ENCODE measurements at regions not wholly inside any gene's neighbourhood (a gene's known extent, or its start where the extent isn't known, plus 50 kb on each side); places are given as distances from the start of the nearest gene placed in this dataset.

DNA sequence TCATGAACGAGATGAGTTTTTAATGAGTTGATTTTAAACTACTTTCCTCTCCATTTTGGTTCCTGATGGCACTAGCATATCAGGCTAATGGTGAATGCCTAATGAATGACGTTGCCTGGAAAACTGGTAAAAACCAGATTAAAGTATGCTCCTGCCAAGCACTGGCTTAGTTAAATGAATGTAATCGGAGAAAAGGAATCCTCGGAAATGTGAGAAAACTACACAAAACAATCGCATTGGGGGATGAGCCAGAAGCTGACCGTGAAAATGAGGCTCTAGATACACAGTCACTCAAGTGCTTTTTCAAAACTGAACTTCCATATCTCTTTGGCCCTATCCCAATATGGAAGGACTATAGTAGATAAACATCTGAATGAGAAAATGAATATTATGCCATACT lies 153.8 kb upstream of the COL1A2 start:
- no peak overlapping the region for H3K27ac ChIP-seq (ENCODE audit: low read depth, low read length)
- H3K23ac ChIP-seq (ENCODE audit: low read length) = no peak overlapping the region
- H2BK12ac ChIP-seq (ENCODE audit: low read length) = no peak overlapping the region
- no peak overlapping the region for H4K12ac ChIP-seq (ENCODE audit: low read depth, low read length)
- no peak for DNase-seq
- no peak overlapping the region for H3K4me3 ChIP-seq (ENCODE audit: low read depth, low read length)
- H4K91ac ChIP-seq (ENCODE audit: low read depth, low read length) = no peak overlapping the region
- H3K4me2 ChIP-seq (ENCODE audit: low read length) = no peak overlapping the region
- H3K79me1 ChIP-seq (ENCODE audit: low read length) = no peaks in the 10 kb centered on the region
- no peaks in the 10 kb centered on the region for H3K4me1 ChIP-seq (ENCODE audit: control insufficient read depth in 1 of 2, insufficient read depth in 2 of 2, low read length in 2 of 2)
- no peaks in the 10 kb centered on the region for H3K9me3 ChIP-seq (ENCODE audit: insufficient read depth, low read depth, low read length)
- no peak overlapping the region for H2BK120ac ChIP-seq (ENCODE audit: insufficient read depth, low read length, poor library complexity)
- H3K79me2 ChIP-seq (ENCODE audit: control insufficient read depth, insufficient read depth, low read length, poor library complexity) = no peaks in the 10 kb centered on the region
- no peak overlapping the region for H3K18ac ChIP-seq (ENCODE audit: low read length)
- no peak overlapping the region for H3K4ac ChIP-seq (ENCODE audit: low read depth, low read length)
- no peak overlapping the region for H2BK5ac ChIP-seq (ENCODE audit: low read depth, low read length, poor library complexity)
- H2AFZ ChIP-seq (ENCODE audit: insufficient read depth, low read length, poor library complexity) = no peak overlapping the region
- H3K14ac ChIP-seq (ENCODE audit: low read length) = no peak overlapping the region
- H2AK5ac ChIP-seq (ENCODE audit: low read length) = no peak overlapping the region
- no CpG with 5 or more reads among the region's 6 CpGs for WGBS (ENCODE audit: extremely low coverage, insufficient coverage, insufficient read length)
- no peak overlapping the region for H3K9ac ChIP-seq (ENCODE audit: low read length)
- H4K8ac ChIP-seq (ENCODE audit: low read depth, low read length) = no peak overlapping the region
- H3K27me3 ChIP-seq (ENCODE audit: insufficient read depth, low read length) = no peaks in the 10 kb centered on the region
- H3K36me3 ChIP-seq (ENCODE audit: control insufficient read depth in 1 of 2, insufficient read depth in 2 of 2, low read length in 2 of 2) = no peaks in the 10 kb centered on the region

DNA sequence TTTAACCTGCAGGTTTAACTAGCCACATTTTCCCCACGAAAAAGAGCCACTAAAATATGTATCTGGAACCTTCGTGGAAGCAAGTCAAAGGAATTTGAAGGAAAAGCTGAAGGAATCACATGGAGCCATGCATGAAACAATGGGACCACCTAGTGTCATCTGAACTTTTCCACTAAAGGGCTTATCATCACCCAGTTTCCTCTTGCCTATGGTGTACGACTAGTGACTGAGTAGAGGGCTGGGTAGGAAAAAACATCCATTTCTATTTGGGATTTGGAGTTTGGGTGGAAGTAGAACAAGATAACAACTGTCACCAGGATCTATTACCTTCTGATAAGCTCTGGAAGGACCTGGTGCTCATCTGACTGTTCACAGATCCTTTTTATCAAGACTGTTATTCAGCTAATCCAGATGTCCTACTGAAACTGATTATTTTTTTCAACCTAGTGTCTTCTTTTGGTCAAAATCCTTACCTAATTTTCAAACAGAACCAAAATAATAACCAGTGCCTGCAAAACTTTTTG lies 153.2 kb upstream of the COL1A2 start:
- Histone ChIP-seq H4K8ac (ENCODE audit: low read depth, low read length) (no peak overlapping the region), H2AFZ (ENCODE audit: insufficient read depth, low read length, poor library complexity) (no peak overlapping the region), H2AK5ac (ENCODE audit: low read length) (no peak overlapping the region), H3K36me3 (ENCODE audit: control insufficient read depth in 1 of 2, insufficient read depth in 2 of 2, low read length in 2 of 2) (no peaks in the 10 kb centered on the region), H3K4me2 (ENCODE audit: low read length) (no peak overlapping the region), H3K27me3 (ENCODE audit: insufficient read depth, low read length) (no peaks in the 10 kb centered on the region), H3K9ac (ENCODE audit: low read length) (no peak overlapping the region), H3K79me1 (ENCODE audit: low read length) (no peaks in the 10 kb centered on the region), H3K27ac (ENCODE audit: low read depth, low read length) (no peak overlapping the region), H2BK5ac (ENCODE audit: low read depth, low read length, poor library complexity) (no peak overlapping the region), H3K9me3 (ENCODE audit: insufficient read depth, low read depth, low read length) (no peaks in the 10 kb centered on the region), H3K18ac (ENCODE audit: low read length) (no peak overlapping the region), H2BK12ac (ENCODE audit: low read length) (no peak overlapping the region), H3K23ac (ENCODE audit: low read length) (no peak overlapping the region), H3K14ac (ENCODE audit: low read length) (no peak overlapping the region), H3K4me3 (ENCODE audit: low read depth, low read length) (no peak overlapping the region), H4K12ac (ENCODE audit: low read depth, low read length) (no peak overlapping the region), H4K91ac (ENCODE audit: low read depth, low read length) (no peak overlapping the region), H3K4ac (ENCODE audit: low read depth, low read length) (no peak overlapping the region), H3K4me1 (ENCODE audit: control insufficient read depth in 1 of 2, insufficient read depth in 2 of 2, low read length in 2 of 2) (no peaks in the 10 kb centered on the region), H2BK120ac (ENCODE audit: insufficient read depth, low read length, poor library complexity) (no peak overlapping the region), H3K79me2 (ENCODE audit: control insufficient read depth, insufficient read depth, low read length, poor library complexity) (no peaks in the 10 kb centered on the region)
- no peak for DNase-seq
- WGBS (ENCODE audit: extremely low coverage, insufficient coverage, insufficient read length) = no CpG with 5 or more reads among the region's 3 CpGs

DNA sequence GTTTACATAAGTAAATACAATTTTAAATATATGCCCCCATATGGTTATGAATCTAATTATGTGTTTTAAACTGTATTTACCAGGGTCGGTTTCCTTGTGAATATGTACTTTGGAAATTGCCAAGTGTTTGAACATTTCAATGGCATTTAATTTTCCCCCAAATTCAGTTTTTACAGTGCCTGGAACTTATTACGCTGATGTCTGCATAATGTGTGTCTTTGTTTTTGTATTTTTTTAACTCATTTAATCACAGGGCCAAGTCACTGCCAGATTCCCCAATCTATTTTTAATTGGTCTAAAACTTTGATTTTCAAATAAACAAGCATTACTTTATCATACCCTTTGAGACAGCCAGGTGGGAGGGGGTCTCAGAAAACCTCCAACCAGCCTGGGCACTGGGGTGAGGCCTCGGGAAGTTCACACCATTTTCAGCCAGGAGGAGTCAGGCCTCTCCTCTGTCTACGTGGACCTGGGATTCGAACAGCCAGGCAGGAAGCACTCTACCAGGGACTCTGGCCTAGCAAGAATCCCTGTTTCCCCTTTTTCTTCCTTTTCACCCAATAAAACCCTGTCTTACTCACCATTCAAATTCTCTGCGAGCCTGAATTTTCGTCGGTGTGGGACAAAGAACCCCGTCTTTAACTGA lies 151.5 kb upstream of the COL1A2 start:
- no peak overlapping the region for H4K91ac ChIP-seq (ENCODE audit: low read depth, low read length)
- H3K79me1 ChIP-seq (ENCODE audit: low read length) = no peaks in the 10 kb centered on the region
- H3K14ac ChIP-seq (ENCODE audit: low read length) = no peak overlapping the region
- H3K18ac ChIP-seq (ENCODE audit: low read length) = no peak overlapping the region
- no peaks in the 10 kb centered on the region for H3K27me3 ChIP-seq (ENCODE audit: insufficient read depth, low read length)
- no peak overlapping the region for H3K9ac ChIP-seq (ENCODE audit: low read length)
- H3K4me2 ChIP-seq (ENCODE audit: low read length) = no peak overlapping the region
- H3K9me3 ChIP-seq (ENCODE audit: insufficient read depth, low read depth, low read length) = no peaks in the 10 kb centered on the region
- H2AK5ac ChIP-seq (ENCODE audit: low read length) = no peak overlapping the region
- H3K23ac ChIP-seq (ENCODE audit: low read length) = no peak overlapping the region
- no peak overlapping the region for H2AFZ ChIP-seq (ENCODE audit: insufficient read depth, low read length, poor library complexity)
- no peak overlapping the region for H2BK120ac ChIP-seq (ENCODE audit: insufficient read depth, low read length, poor library complexity)
- H3K4me3 ChIP-seq (ENCODE audit: low read depth, low read length) = no peak overlapping the region
- WGBS (ENCODE audit: extremely low coverage, insufficient coverage, insufficient read length) = no CpG with 5 or more reads among the region's 9 CpGs
- H3K4ac ChIP-seq (ENCODE audit: low read depth, low read length) = no peak overlapping the region
- H2BK5ac ChIP-seq (ENCODE audit: low read depth, low read length, poor library complexity) = no peak overlapping the region
- DNase-seq = no peak
- H4K12ac ChIP-seq (ENCODE audit: low read depth, low read length) = no peak overlapping the region
- no peak overlapping the region for H4K8ac ChIP-seq (ENCODE audit: low read depth, low read length)
- no peak overlapping the region for H3K27ac ChIP-seq (ENCODE audit: low read depth, low read length)
- H3K79me2 ChIP-seq (ENCODE audit: control insufficient read depth, insufficient read depth, low read length, poor library complexity) = no peaks in the 10 kb centered on the region
- H2BK12ac ChIP-seq (ENCODE audit: low read length) = no peak overlapping the region
- H3K36me3 ChIP-seq (ENCODE audit: control insufficient read depth in 1 of 2, insufficient read depth in 2 of 2, low read length in 2 of 2) = no peaks in the 10 kb centered on the region
- H3K4me1 ChIP-seq (ENCODE audit: control insufficient read depth in 1 of 2, insufficient read depth in 2 of 2, low read length in 2 of 2) = no peaks in the 10 kb centered on the region

DNA sequence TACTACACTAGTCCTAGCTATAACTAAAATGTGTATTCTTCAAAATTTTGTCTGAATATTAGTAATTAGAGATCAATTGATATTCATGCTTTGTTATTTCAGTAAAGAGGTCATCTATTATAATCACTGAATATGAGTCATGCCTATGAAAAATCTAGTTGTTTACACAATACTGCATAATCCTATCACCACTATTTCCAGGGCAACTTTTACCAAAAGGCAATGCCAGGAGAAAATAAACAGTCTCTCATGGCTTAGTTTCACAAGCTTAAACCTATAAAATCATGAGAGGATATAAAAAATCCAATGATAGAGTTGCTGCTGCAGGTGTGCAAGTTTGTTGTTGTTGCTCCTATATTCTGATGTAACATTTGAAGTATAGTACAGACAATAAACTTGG lies 149.9 kb upstream of the COL1A2 start:
- H3K4ac ChIP-seq (ENCODE audit: low read depth, low read length) = no peak overlapping the region
- H3K9me3 ChIP-seq (ENCODE audit: insufficient read depth, low read depth, low read length) = no peaks in the 10 kb centered on the region
- H3K4me2 ChIP-seq (ENCODE audit: low read length) = no peak overlapping the region
- no peak overlapping the region for H3K27ac ChIP-seq (ENCODE audit: low read depth, low read length)
- H2BK5ac ChIP-seq (ENCODE audit: low read depth, low read length, poor library complexity) = no peak overlapping the region
- no peaks in the 10 kb centered on the region for H3K79me1 ChIP-seq (ENCODE audit: low read length)
- no peaks in the 10 kb centered on the region for H3K4me1 ChIP-seq (ENCODE audit: control insufficient read depth in 1 of 2, insufficient read depth in 2 of 2, low read length in 2 of 2)
- H3K9ac ChIP-seq (ENCODE audit: low read length) = no peak overlapping the region
- H3K36me3 ChIP-seq (ENCODE audit: control insufficient read depth in 1 of 2, insufficient read depth in 2 of 2, low read length in 2 of 2) = no peaks in the 10 kb centered on the region
- no peak overlapping the region for H2AFZ ChIP-seq (ENCODE audit: insufficient read depth, low read length, poor library complexity)
- no peak overlapping the region for H4K8ac ChIP-seq (ENCODE audit: low read depth, low read length)
- no peaks in the 10 kb centered on the region for H3K27me3 ChIP-seq (ENCODE audit: insufficient read depth, low read length)
- H3K4me3 ChIP-seq (ENCODE audit: low read depth, low read length) = no peak overlapping the region
- H3K23ac ChIP-seq (ENCODE audit: low read length) = no peak overlapping the region
- no peak overlapping the region for H3K18ac ChIP-seq (ENCODE audit: low read length)
- no peak overlapping the region for H2BK12ac ChIP-seq (ENCODE audit: low read length)
- H4K12ac ChIP-seq (ENCODE audit: low read depth, low read length) = no peak overlapping the region
- no peak overlapping the region for H4K91ac ChIP-seq (ENCODE audit: low read depth, low read length)
- DNase-seq = no peak
- H2BK120ac ChIP-seq (ENCODE audit: insufficient read depth, low read length, poor library complexity) = no peak overlapping the region
- H3K79me2 ChIP-seq (ENCODE audit: control insufficient read depth, insufficient read depth, low read length, poor library complexity) = no peaks in the 10 kb centered on the region
- no peak overlapping the region for H3K14ac ChIP-seq (ENCODE audit: low read length)
- no peak overlapping the region for H2AK5ac ChIP-seq (ENCODE audit: low read length)
